IgD-negative memory B cell (primary cell): ENCODE measurements at regions not wholly inside any gene's neighbourhood (a gene's known extent, or its start where the extent isn't known, plus 50 kb on each side); places are given as distances from the start of the nearest gene placed in this dataset.
A peak's percentile ranks its signal among the peaks of the same experiment; 100 is the strongest.

Experiments used
- H3K27ac Mint-ChIP-seq, 3 donors: one replicate each; pipeline ENCODE4 v1.8.0; 2020 to 2022; ENCODE audit warnings: mild to moderate bottlenecking in 3 of 3, mixed read lengths in 3 of 3, moderate library complexity in 1 of 3
- H3K27me3 Mint-ChIP-seq: one replicate; pipeline ENCODE4 v1.8.0; 2021; ENCODE audit warnings: mixed read lengths
- H3K36me3 Mint-ChIP-seq: one replicate; pipeline ENCODE4 v1.8.0; 2020; ENCODE audit warnings: mild to moderate bottlenecking, mixed read lengths
- H3K4me1 Mint-ChIP-seq, 3 donors: one replicate each; pipeline ENCODE4 v1.8.0; 2020 to 2022; ENCODE audit warnings: mixed read lengths in 3 of 3, mild to moderate bottlenecking in 1 of 3
- H3K4me3 Mint-ChIP-seq, 4 donors: one replicate each; pipeline ENCODE4 v1.8.0; 2020 to 2022; ENCODE audit warnings: mild to moderate bottlenecking in 4 of 4, mixed read lengths in 4 of 4, moderate library complexity in 3 of 4
- H3K9me3 Mint-ChIP-seq, 3 donors: one replicate each; pipeline ENCODE4 v1.8.0; 2020 to 2021; ENCODE audit warnings: mixed read lengths in 3 of 3, mild to moderate bottlenecking in 1 of 3

DNA sequence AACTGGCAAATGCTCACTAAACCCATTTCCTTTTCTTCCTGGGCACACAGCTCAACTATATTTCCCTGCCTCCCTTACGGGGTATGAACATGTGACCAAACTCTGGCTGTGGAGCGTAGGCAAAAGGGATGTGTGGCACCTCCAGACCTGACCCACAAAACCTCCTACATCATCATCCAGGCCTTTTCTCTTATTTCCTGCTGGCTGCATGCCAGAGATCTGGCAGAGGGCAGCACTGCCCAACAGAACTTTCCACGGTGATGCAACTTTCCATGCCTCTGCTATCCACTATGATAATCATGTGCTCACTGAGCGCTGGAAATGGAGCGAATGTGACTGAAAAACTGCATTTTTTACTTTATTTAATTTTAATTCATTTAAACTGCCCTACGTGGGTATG lies 99.6 kb upstream of the CACNA1E start:
- H3K4me3 Mint-ChIP-seq: no peak overlapping the region
- no peak overlapping the region for H3K27ac Mint-ChIP-seq
- H3K4me1 Mint-ChIP-seq: no peaks in the 10 kb centered on the region
- H3K36me3 Mint-ChIP-seq: no peaks in the 10 kb centered on the region
- H3K9me3 Mint-ChIP-seq: peaks cover 0 to 3% (median 0%) of the 10 kb centered on the region in 3 donors
- peaks cover 10% of the 10 kb centered on the region for H3K27me3 Mint-ChIP-seq

DNA sequence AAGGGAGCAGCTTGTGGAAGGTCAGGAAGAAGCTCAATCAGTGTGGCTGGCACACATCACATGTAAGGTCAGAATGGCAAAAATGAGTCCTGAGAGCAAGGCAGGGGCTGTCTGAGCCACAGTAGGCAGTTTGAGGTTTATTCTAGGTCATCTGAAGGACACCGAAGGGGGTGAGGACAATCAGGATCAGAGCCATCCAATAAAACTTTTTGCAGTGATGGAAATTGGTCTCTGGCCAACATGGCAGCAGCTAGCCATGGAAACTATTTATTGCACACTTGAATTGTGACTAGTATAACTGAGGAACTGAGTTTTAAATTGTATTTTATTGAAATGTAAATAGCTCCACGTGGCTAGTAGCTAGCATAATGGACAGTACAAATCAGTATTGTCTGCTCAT lies 97.0 kb upstream of the CACNA1E start:
- Mint-ChIP-seq H3K9me3 (no peaks in the 10 kb centered on the region), H3K4me1 (no peaks in the 10 kb centered on the region), H3K4me3 (no peak overlapping the region), H3K36me3 (no peaks in the 10 kb centered on the region), H3K27ac (no peak overlapping the region), H3K27me3 (peaks cover 17% of the 10 kb centered on the region)

GRCh38 chr1:181386951-181387350 lies 96.4 kb upstream of the CACNA1E start:
- Mint-ChIP-seq H3K4me1 (no peaks in the 10 kb centered on the region), H3K27me3 (peaks cover 17% of the 10 kb centered on the region), H3K4me3 (no peak overlapping the region), H3K9me3 (no peaks in the 10 kb centered on the region), H3K27ac (no peak overlapping the region), H3K36me3 (no peaks in the 10 kb centered on the region)

GRCh38 chr1:181387702-181388101 lies 95.6 kb upstream of the CACNA1E start:
- Mint-ChIP-seq H3K27ac (no peak overlapping the region), H3K9me3 (no peaks in the 10 kb centered on the region), H3K4me3 (no peak overlapping the region), H3K36me3 (no peaks in the 10 kb centered on the region), H3K27me3 (peaks cover 20% of the 10 kb centered on the region), H3K4me1 (no peaks in the 10 kb centered on the region)

DNA sequence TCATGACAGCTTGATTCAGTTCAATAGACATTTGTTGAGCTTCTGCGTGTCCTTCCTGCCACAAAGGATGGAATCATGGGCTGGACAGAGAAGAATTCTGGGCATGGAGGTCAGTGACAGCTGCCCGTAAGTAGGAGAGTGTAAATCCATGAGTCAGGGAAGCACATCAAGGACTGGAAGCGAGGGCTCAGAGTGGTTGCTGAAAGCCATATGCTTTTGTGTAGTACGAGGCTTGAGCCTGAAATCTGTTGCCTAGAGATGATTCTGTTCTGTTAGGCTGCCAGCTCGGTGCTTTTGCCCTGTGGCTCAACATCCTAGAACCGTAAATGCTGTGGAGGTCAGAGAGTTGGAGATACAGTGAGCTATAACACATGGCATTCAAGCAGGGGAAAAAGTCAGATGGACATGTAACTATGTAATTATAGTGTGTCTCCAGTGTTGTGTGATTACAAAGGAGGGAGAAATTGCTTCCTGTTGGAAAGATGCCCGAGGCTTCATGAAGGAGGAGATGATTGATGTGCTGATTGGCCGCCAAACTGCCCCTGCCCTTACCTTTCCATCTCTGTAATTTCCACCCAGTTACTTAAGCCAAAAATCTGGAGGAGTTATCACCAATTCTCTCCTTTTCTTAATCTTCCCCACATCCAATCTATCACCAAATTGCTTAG lies 92.8 kb upstream of the CACNA1E start:
- Mint-ChIP-seq H3K9me3 (no peaks in the 10 kb centered on the region), H3K27me3 (peaks cover 18% of the 10 kb centered on the region), H3K27ac (no peak overlapping the region), H3K4me1 (no peaks in the 10 kb centered on the region), H3K4me3 (no peak overlapping the region), H3K36me3 (no peaks in the 10 kb centered on the region)

GRCh38 chr1:181391301-181391900 lies 91.9 kb upstream of the CACNA1E start:
- no peaks in the 10 kb centered on the region for H3K4me1 Mint-ChIP-seq
- peaks cover 15% of the 10 kb centered on the region for H3K27me3 Mint-ChIP-seq
- no peak overlapping the region for H3K27ac Mint-ChIP-seq
- H3K36me3 Mint-ChIP-seq: no peaks in the 10 kb centered on the region
- no peaks in the 10 kb centered on the region for H3K9me3 Mint-ChIP-seq
- H3K4me3 Mint-ChIP-seq: no peak overlapping the region

- Mint-ChIP-seq H3K36me3 (no peaks in the 10 kb centered on the region), H3K4me3 (no peak overlapping the region), H3K27ac (no peak overlapping the region), H3K9me3 (no peaks in the 10 kb centered on the region), H3K27me3 (peaks cover 15% of the 10 kb centered on the region), H3K4me1 (no peaks in the 10 kb centered on the region)
These were observed 91.2 kb upstream of the CACNA1E start for GRCh38 chr1:181392133-181392532.

DNA sequence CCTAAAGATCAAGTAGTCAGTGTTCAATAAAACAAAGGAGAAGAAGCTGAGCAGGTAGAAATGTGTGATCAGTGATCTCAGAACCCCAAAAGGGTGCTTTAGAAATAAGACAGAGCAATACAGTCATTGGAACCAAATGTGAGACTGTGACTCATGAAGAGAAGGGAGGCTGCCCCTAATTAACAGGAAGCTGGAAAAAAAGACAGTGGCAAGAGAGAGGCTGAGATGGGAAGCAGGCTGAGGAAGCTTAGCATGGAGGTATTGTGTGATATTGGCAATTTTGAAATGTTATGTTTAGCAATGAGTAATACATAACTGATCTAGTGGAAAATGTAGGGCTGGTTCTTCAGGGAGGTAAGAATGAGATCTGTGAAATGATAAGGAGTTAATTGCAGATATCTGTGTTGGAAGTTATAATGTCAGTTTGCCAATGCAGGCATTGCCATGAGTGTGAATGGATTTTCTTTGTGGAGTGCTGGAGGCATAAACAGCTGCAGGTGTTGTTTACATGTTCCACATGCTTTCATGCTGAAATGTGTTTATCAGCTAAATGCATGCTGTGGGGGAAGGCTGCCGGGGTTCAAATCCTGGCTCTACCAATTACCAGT lies 90.6 kb upstream of the CACNA1E start:
- H3K36me3 Mint-ChIP-seq: no peaks in the 10 kb centered on the region
- H3K27ac Mint-ChIP-seq: no peak overlapping the region
- H3K9me3 Mint-ChIP-seq: no peaks in the 10 kb centered on the region
- no peak overlapping the region for H3K4me3 Mint-ChIP-seq
- no peaks in the 10 kb centered on the region for H3K4me1 Mint-ChIP-seq
- H3K27me3 Mint-ChIP-seq: peaks cover 14% of the 10 kb centered on the region

- no peaks in the 10 kb centered on the region for H3K9me3 Mint-ChIP-seq
- no peak overlapping the region for H3K4me3 Mint-ChIP-seq
- H3K4me1 Mint-ChIP-seq: peaks cover 0 to 1% (median 0%) of the 10 kb centered on the region in 3 donors
- peaks cover 16% of the 10 kb centered on the region for H3K27me3 Mint-ChIP-seq
- no peak overlapping the region for H3K27ac Mint-ChIP-seq
- H3K36me3 Mint-ChIP-seq: no peaks in the 10 kb centered on the region
These were observed 88.6 kb upstream of the CACNA1E start for GRCh38 chr1:181394766-181395165.

- peaks cover 9% of the 10 kb centered on the region for H3K27me3 Mint-ChIP-seq
- H3K27ac Mint-ChIP-seq: no peak overlapping the region
- no peak overlapping the region for H3K4me3 Mint-ChIP-seq
- H3K9me3 Mint-ChIP-seq: no peaks in the 10 kb centered on the region
- H3K36me3 Mint-ChIP-seq: no peaks in the 10 kb centered on the region
- H3K4me1 Mint-ChIP-seq: peaks cover 0 to 1% (median 0%) of the 10 kb centered on the region in 3 donors
These were observed 87.1 kb upstream of the CACNA1E start for GRCh38 chr1:181396171-181396670.

GRCh38 chr1:181396811-181397210 lies 86.5 kb upstream of the CACNA1E start:
- H3K9me3 Mint-ChIP-seq: no peaks in the 10 kb centered on the region
- H3K36me3 Mint-ChIP-seq: no peaks in the 10 kb centered on the region
- peaks cover 9% of the 10 kb centered on the region for H3K27me3 Mint-ChIP-seq
- H3K4me1 Mint-ChIP-seq: peaks cover 0 to 1% (median 0%) of the 10 kb centered on the region in 3 donors
- no peak overlapping the region for H3K27ac Mint-ChIP-seq
- H3K4me3 Mint-ChIP-seq: no peak overlapping the region

- peaks cover 5% of the 10 kb centered on the region for H3K27me3 Mint-ChIP-seq
- H3K4me1 Mint-ChIP-seq: peaks cover 0 to 1% (median 0%) of the 10 kb centered on the region in 3 donors
- no peaks in the 10 kb centered on the region for H3K9me3 Mint-ChIP-seq
- H3K4me3 Mint-ChIP-seq: no peak overlapping the region
- peak overlapping the region in 2 of 3 donors; percentile 32 to 36 for H3K27ac Mint-ChIP-seq
- no peaks in the 10 kb centered on the region for H3K36me3 Mint-ChIP-seq
These were observed 85.5 kb upstream of the CACNA1E start for GRCh38 chr1:181397845-181398244.

GRCh38 chr1:181398544-181398943 lies 84.8 kb upstream of the CACNA1E start:
- H3K36me3 Mint-ChIP-seq: no peaks in the 10 kb centered on the region
- H3K27me3 Mint-ChIP-seq: peaks cover 4% of the 10 kb centered on the region
- no peaks in the 10 kb centered on the region for H3K9me3 Mint-ChIP-seq
- H3K4me3 Mint-ChIP-seq: no peak overlapping the region
- H3K4me1 Mint-ChIP-seq: peaks cover 0 to 1% (median 0%) of the 10 kb centered on the region in 3 donors
- no peak overlapping the region for H3K27ac Mint-ChIP-seq

DNA sequence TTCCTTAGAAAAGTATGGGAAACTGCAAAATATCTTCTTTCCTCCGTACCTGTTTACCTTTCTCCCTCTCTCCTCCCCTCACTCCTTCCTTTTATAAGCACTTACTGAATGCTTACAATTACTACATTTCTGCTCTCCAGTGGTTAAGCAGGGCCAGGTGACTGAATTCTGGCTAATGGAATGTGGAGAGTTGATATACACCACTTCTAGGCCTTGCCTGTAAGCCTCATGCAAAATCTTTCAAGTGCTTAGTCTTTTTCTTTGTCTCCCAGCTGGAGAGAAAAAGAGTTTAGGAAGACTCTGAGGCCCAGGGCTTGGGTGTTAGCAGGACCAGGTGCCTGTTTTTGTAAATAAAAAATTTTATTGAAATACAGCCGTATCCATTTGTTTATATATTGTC lies 77.7 kb upstream of the CACNA1E start:
- Mint-ChIP-seq H3K36me3 (no peaks in the 10 kb centered on the region), H3K4me3 (no peak overlapping the region), H3K27ac (no peak overlapping the region), H3K9me3 (no peaks in the 10 kb centered on the region), H3K4me1 (no peaks in the 10 kb centered on the region), H3K27me3 (peaks cover 3% of the 10 kb centered on the region)

GRCh38 chr1:181406989-181407388 lies 76.3 kb upstream of the CACNA1E start:
- Mint-ChIP-seq H3K4me3 (no peak overlapping the region), H3K27ac (no peak overlapping the region)

GRCh38 chr1:181409981-181410380 lies 73.3 kb upstream of the CACNA1E start:
- H3K27me3 Mint-ChIP-seq: peaks cover 3% of the 10 kb centered on the region
- no peak overlapping the region for H3K4me3 Mint-ChIP-seq
- peaks cover 1% of the 10 kb centered on the region for H3K36me3 Mint-ChIP-seq
- no peaks in the 10 kb centered on the region for H3K4me1 Mint-ChIP-seq
- H3K27ac Mint-ChIP-seq: no peak overlapping the region
- H3K9me3 Mint-ChIP-seq: no peaks in the 10 kb centered on the region

More at GRCh38 chr1:181406989-181407388, 76.3 kb upstream of the CACNA1E start:
- Mint-ChIP-seq H3K27me3 (peaks cover 3% of the 10 kb centered on the region), H3K9me3 (no peaks in the 10 kb centered on the region), H3K4me1 (no peaks in the 10 kb centered on the region), H3K36me3 (no peaks in the 10 kb centered on the region)
